K562 (cell line): ENCODE measurements at regions not wholly inside any gene's neighbourhood (a gene's known extent, or its start where the extent isn't known, plus 50 kb on each side); places are given as distances from the start of the nearest gene placed in this dataset.

Experiments
- ATAC-seq: fragments of 200-7000 bp; cut with Tn5 transposase; 3 replicates; pipeline ENCODE4 v1.9.1; 2020; ENCODE audit warnings: moderate library complexity
- BruUV-seq: library from RNA; stranded (reverse); fragments of 400-500 nt; replicated peaks from 2 replicates; lab custom pipeline; 2021; lab: Mats Ljungman, UMichigan
- CTCF ChIA-PET: fragments of 300-600 bp; formaldehyde crosslinking; extraction: SDS; loops from one replicate; lab custom pipeline; 2021; ENCODE audit warnings: low intra/inter-chr PET ratio; lab: Yijun Ruan, JAX
- POLR2A ChIA-PET: fragments of 300-600, 350-650 bp; sonication (Branson Sonifier 250); formaldehyde crosslinking; extraction: SDS; loops from one replicate; lab custom pipeline; 2021; ENCODE audit warnings: antibody characterized with exemption, inconsistent platforms; lab: Yijun Ruan, JAX
- DNase-seq, 4 experiments: peaks; one replicate each; pipeline versions ENCODE4 v3.0.0 to v3.0.0-alpha.2; 2011 to 2018; ENCODE audit warnings: low spot score in 3 of 4, mixed read lengths in 3 of 4; ENCODE audit errors: extremely low read depth in 1 of 4
- FAIRE-seq: peaks from 2 replicates; lab custom pipeline; 2011; peaks lifted over from hg19 to GRCh38; lab: Jason Lieb, UNC
- H2AFZ ChIP-seq: 2 replicates; pipeline ENCODE4 v1.6.0; 2011; ENCODE audit warnings: low read depth, low read length, control low read depth, inconsistent platforms
- H3K27ac ChIP-seq: fragments of 200-600 bp; 3 replicates; pipeline ENCODE4 v1.8.0; 2011; ENCODE audit warnings: low read depth, mild to moderate bottlenecking, control low read depth, inconsistent platforms, low read length, moderate library complexity, mixed read lengths; ENCODE audit errors: extremely low read depth
- H3K27me3 ChIP-seq, 2 experiments: fragments of 300-600 bp in 1 of 2; 2 replicates in 1 of 2; 3 replicates in 1 of 2; pipeline versions ENCODE4 v1.6.0 to v1.8.0; 2011; ENCODE audit warnings: inconsistent platforms in 2 of 2, low read length in 2 of 2, mild to moderate bottlenecking in 1 of 2, mixed read lengths in 1 of 2, moderate library complexity in 1 of 2; ENCODE audit not compliant: control insufficient read depth in 2 of 2, insufficient read depth in 2 of 2
- H3K36me3 ChIP-seq: fragments of 300-600 bp; 3 replicates; pipeline ENCODE4 v1.8.0; 2011; ENCODE audit warnings: mild to moderate bottlenecking, low read length, inconsistent platforms; ENCODE audit not compliant: control insufficient read depth, insufficient read depth
- H3K4me1 ChIP-seq, 2 experiments: fragments of 200-600 bp in 1 of 2; replicated peaks in 1 of 2; 2 replicates in 1 of 2; 3 replicates in 1 of 2; pipeline versions ENCODE4 v1.5.1 to v1.8.0; 2011; ENCODE audit warnings: inconsistent platforms in 2 of 2, low read length in 2 of 2, mild to moderate bottlenecking in 1 of 2, mixed read lengths in 1 of 2, moderate library complexity in 1 of 2; ENCODE audit not compliant: control insufficient read depth in 2 of 2, insufficient read depth in 2 of 2
- H3K4me2 ChIP-seq: 2 replicates; pipeline ENCODE4 v1.6.1; 2011; ENCODE audit warnings: low read length, control low read depth, inconsistent platforms, mixed read lengths; ENCODE audit not compliant: insufficient read depth
- H3K4me3 ChIP-seq: fragments of 200-600 bp; sonication (generic), shearing (Covaris generic); 2 replicates; pipeline ENCODE4 v1.5.1; 2016; ENCODE audit warnings: control low read depth, inconsistent platforms
- H3K79me2 ChIP-seq: fragments of 200-600 bp; 3 replicates; pipeline ENCODE4 v1.8.0; 2011; ENCODE audit warnings: low read length, inconsistent platforms; ENCODE audit not compliant: control insufficient read depth, insufficient read depth
- H3K9ac ChIP-seq, 2 experiments: 2 replicates each; pipeline versions ENCODE4 v1.6.0 to v1.6.1; 2011; ENCODE audit warnings: low read depth in 2 of 2, low read length in 2 of 2, control low read depth in 1 of 2, inconsistent platforms in 1 of 2, mild to moderate bottlenecking in 1 of 2, mixed read lengths in 1 of 2; ENCODE audit not compliant: insufficient read depth in 1 of 2
- H3K9me1 ChIP-seq: one replicate; pipeline ENCODE4 v1.6.0; 2011; ENCODE audit warnings: inconsistent platforms, mild to moderate bottlenecking, low read length, moderate library complexity; ENCODE audit not compliant: control insufficient read depth, insufficient read depth
- H3K9me3 ChIP-seq: replicated peaks from 2 replicates; pipeline ENCODE4 v1.5.1; 2011; ENCODE audit warnings: low read depth, low read length, inconsistent platforms; ENCODE audit not compliant: control insufficient read depth, insufficient read depth
- H4K20me1 ChIP-seq: replicated peaks from 2 replicates; pipeline ENCODE4 v1.6.1; 2011; ENCODE audit warnings: low read length, inconsistent platforms, mixed read lengths; ENCODE audit not compliant: control insufficient read depth, insufficient read depth
- BRF2 ChIP-seq: IDR thresholded peaks from 3 replicates; pipeline ENCODE4 v1.6.1; 2011; ENCODE audit warnings: borderline replicate concordance, mild to moderate bottlenecking; ENCODE audit not compliant: insufficient read length, insufficient read depth
- CREB1 ChIP-seq, 2 experiments: sonication (generic) in 1 of 2; formaldehyde crosslinking in 1 of 2; IDR thresholded peaks; 2 replicates each; pipeline versions ENCODE4 v1.6.1 to v1.8.0; 2012 to 2022; ENCODE audit warnings: inconsistent platforms in 1 of 2, mild to moderate bottlenecking in 1 of 2, missing genetic modification reagents in 1 of 2, moderate library complexity in 1 of 2
- ELK1 ChIP-seq: sonication (generic); formaldehyde crosslinking; IDR thresholded peaks from 2 replicates; pipeline ENCODE4 v1.8.1; 2022; ENCODE audit warnings: missing genetic modification reagents
- EP400 ChIP-seq: fragments of 450-650 bp; IDR thresholded peaks from 2 replicates; pipeline ENCODE4 v1.6.1; 2017; ENCODE audit warnings: antibody characterized with exemption, mild to moderate bottlenecking, moderate library complexity
- ETV6 ChIP-seq, 3 experiments: fragments of 150-350 bp in 1 of 3; sonication (generic) in 1 of 3; formaldehyde crosslinking in 1 of 3; IDR thresholded peaks; 2 replicates each; pipeline versions ENCODE4 v1.6.1 to v1.8.0; 2014 to 2022; ENCODE audit warnings: borderline replicate concordance in 2 of 3, low read depth in 2 of 3, antibody characterized with exemption in 1 of 3, low read length in 1 of 3, mild to moderate bottlenecking in 1 of 3, missing genetic modification reagents in 1 of 3
- HEY1 ChIP-seq: fragments of 250-450 bp; sonication (Bioruptor Pico); IDR thresholded peaks from 2 replicates; pipeline ENCODE4 v1.5.0; 2020; ENCODE audit warnings: mild to moderate bottlenecking, moderate library complexity, borderline replicate concordance
- HMG20B ChIP-seq: fragments of 250-450 bp; sonication (Bioruptor Pico); IDR thresholded peaks from 2 replicates; pipeline ENCODE4 v1.5.0; 2021; ENCODE audit warnings: mild to moderate bottlenecking
- HNRNPK ChIP-seq: fragments of 200-400 bp; formaldehyde crosslinking; IDR thresholded peaks from one replicate; pipeline ENCODE4 v1.6.1; 2018; ENCODE audit warnings: mild to moderate bottlenecking, low read depth, low read length; ENCODE audit not compliant: poor library complexity, severe bottlenecking
- RCOR1 ChIP-seq, 2 experiments: IDR thresholded peaks; 2 replicates each; pipeline ENCODE4 v1.6.1; 2012; ENCODE audit warnings: low read depth in 2 of 2, low read length in 2 of 2, borderline replicate concordance in 1 of 2, improper control_type of control experiment in 1 of 2
- SFPQ ChIP-seq: fragments of 200-400 bp; formaldehyde crosslinking; IDR thresholded peaks from 2 replicates; pipeline ENCODE4 v1.6.1; 2017; ENCODE audit warnings: mild to moderate bottlenecking, low read depth, low read length, moderate library complexity
- TEAD1 ChIP-seq, 2 experiments: fragments of 450-650 bp in 1 of 2; sonication (generic) in 1 of 2; formaldehyde crosslinking; IDR thresholded peaks; 2 replicates each; pipeline versions ENCODE4 v1.4.0 to v1.8.0; 2020 to 2022; ENCODE audit warnings: mild to moderate bottlenecking in 2 of 2, missing genetic modification reagents in 1 of 2
- WHSC1 ChIP-seq: IDR thresholded peaks from one replicate; pipeline ENCODE4 v1.6.1; 2012; ENCODE audit warnings: low read length, control low read depth, inconsistent platforms
- ZNF41 ChIP-seq: fragments of 250-450 bp; sonication (Bioruptor Pico); conservative IDR thresholded peaks from 2 replicates; pipeline ENCODE4 v1.4.0; 2020; ENCODE audit warnings: mild to moderate bottlenecking
- ZNF644 ChIP-seq: fragments of 200-800 bp; sonication (Bioruptor generic); IDR thresholded peaks from 2 replicates; pipeline ENCODE4 v1.6.1; 2016; ENCODE audit warnings: low read depth, missing genetic modification characterization, missing compliant biosample characterization
- WGBS: fragments of 100-300 bp; shearing (Covaris generic); methylation state at CpG from one replicate; pipeline ENCODE4 v1.1.6; 2016; ENCODE audit warnings: low coverage, mixed read lengths; ENCODE audit not compliant: insufficient coverage; ENCODE audit errors: missing lambda C conversion rate; 5-methylcytosine and 5-hydroxymethylcytosine counted together
- in situ Hi-C: fragments of 300-500 bp; cut with MboI; formaldehyde crosslinking; loops from 4 replicates; pipeline ENCODE4 v1.15.0; 2018; ENCODE audit warnings: inconsistent platforms, mixed read lengths
- intact Hi-C: fragments of 100-400 bp; cut with micrococcal nuclease; formaldehyde crosslinking; loops from 2 replicates; pipeline ENCODE4 v1.14.2; 2022
- TF ChIP-seq, protein P1 (sequence below): sonication (generic); formaldehyde crosslinking; IDR thresholded peaks from 2 replicates; pipeline ENCODE4 v1.8.0; 2022; ENCODE audit warnings: mild to moderate bottlenecking, missing genetic modification reagents

DNA sequence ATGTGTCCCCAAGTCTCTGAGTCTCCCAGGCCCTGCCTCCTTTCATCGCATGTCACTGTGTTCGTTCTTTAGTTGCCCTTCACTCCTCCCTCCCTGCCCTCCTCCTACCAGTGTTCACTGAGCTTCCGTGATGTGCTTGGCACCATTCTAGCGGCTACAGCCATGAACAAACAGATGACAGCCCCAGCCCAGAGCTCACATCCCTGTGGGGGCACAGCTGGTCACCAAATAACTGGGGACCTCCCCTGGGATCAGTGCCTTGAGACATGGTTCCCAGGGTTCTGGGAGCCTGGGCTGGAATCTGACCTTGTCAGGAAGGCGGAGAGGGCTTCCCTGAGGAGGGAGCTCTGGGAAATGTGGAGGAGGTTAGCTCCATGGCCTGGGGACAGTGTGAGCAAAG is 320.7 kb downstream of the PTPRU start:
- POLR2A ChIA-PET = interaction anchor here (0.5 to 1.3 kb wide), 3 partner anchors 12 to 512 kb away, joined by 3 to 4 read pairs (median 3); no protein-coding TSS in a partner anchor
- Histone ChIP-seq H2AFZ (no peak overlapping the region), H3K4me1 (no peaks in the 10 kb centered on the region), H3K4me2 (no peak overlapping the region), H3K27ac (no peak overlapping the region), H3K9me1 (no peaks in the 10 kb centered on the region), H3K9ac (no peak overlapping the region), H3K4me3 (no peak overlapping the region), H3K9me3 (no peaks in the 10 kb centered on the region; the same call in 1 of the 2 replicates), H4K20me1 (no peaks in the 10 kb centered on the region), H3K36me3 (no peaks in the 10 kb centered on the region), H3K27me3 (no peaks in the 10 kb centered on the region; a peak in 1 of 5 replicates), H3K79me2 (no peaks in the 10 kb centered on the region)
- intact Hi-C loops (no loop called here), in situ Hi-C loops (no loop called here)
- CTCF ChIA-PET = no interaction called here
- WGBS = 0% methylated on average over 5 of the region's 5 CpGs
- DNase-seq = no peak
- BruUV-seq = no TSS peak
- ATAC-seq = no peak
- no peak for FAIRE-seq
- TF ChIP-seq HNRNPK = no peak
- no peak for TF ChIP-seq ZNF644 (tag)
- no peak for TF ChIP-seq BRF2
- TF ChIP-seq, protein P1, sequence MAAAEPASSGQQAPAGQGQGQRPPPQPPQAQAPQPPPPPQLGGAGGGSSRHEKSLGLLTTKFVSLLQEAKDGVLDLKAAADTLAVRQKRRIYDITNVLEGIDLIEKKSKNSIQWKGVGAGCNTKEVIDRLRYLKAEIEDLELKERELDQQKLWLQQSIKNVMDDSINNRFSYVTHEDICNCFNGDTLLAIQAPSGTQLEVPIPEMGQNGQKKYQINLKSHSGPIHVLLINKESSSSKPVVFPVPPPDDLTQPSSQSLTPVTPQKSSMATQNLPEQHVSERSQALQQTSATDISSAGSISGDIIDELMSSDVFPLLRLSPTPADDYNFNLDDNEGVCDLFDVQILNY = no peak
- no peak for TF ChIP-seq HEY1
- TF ChIP-seq SFPQ = no peak
- TF ChIP-seq ELK1 (CRISPR knock-in tag) = no peak
- TF ChIP-seq CREB1 (IDR thresholded peaks at IDR 0.05) = no peak
- TF ChIP-seq CREB1 (CRISPR knock-in tag; IDR thresholded peaks at IDR 0.05) = no peak
- TF ChIP-seq RCOR1 (IDR thresholded peaks at IDR 0.05; ENCODE audit: borderline replicate concordance in 1 of 2, low read depth in 2 of 2, low read length in 2 of 2) = no peak
- no peak for TF ChIP-seq EP400
- no peak for TF ChIP-seq HMG20B
- TF ChIP-seq WHSC1 = no peak
- no peak for TF ChIP-seq ETV6 (IDR thresholded peaks at IDR 0.05; ENCODE audit: borderline replicate concordance in 1 of 2, low read depth in 2 of 2, low read length in 1 of 2)
- TF ChIP-seq ETV6 (CRISPR knock-in tag; IDR thresholded peaks at IDR 0.05; ENCODE audit: borderline replicate concordance) = no peak
- TF ChIP-seq ZNF41 (CRISPR knock-in tag) = no peak
- no peak for TF ChIP-seq TEAD1 (CRISPR knock-in tag; IDR thresholded peaks at IDR 0.05)
